ENCODE measurements at regions not wholly inside any gene's neighbourhood (a gene's known extent, or its start where the extent isn't known, plus 50 kb on each side); places are given as distances from the start of the nearest gene placed in this dataset.

- Histone ChIP-seq H2AFZ (ENCODE audit: insufficient read depth, low read depth, low read length, poor library complexity, severe bottlenecking) (no peak overlapping the region), H3K79me2 (ENCODE audit: insufficient read depth, low read length) (no peaks in the 10 kb centered on the region), H3K9ac (ENCODE audit: insufficient read depth, low read length, poor library complexity, severe bottlenecking) (no peak overlapping the region), H3K27me3 (ENCODE audit: control insufficient read depth in 2 of 2, insufficient read depth in 2 of 2, low read length in 2 of 2) (no peaks in the 10 kb centered on the region), H3K9me3 (replicated peaks in 1 of 2; ENCODE audit: control insufficient read depth in 1 of 2, insufficient read depth in 1 of 2, low read length in 2 of 2) (no peaks in the 10 kb centered on the region), H3K4me1 (ENCODE audit: control insufficient read depth in 1 of 2, insufficient read depth in 2 of 2, low read length in 2 of 2) (no peaks in the 10 kb centered on the region), H3K4me3 (replicated peaks in 1 of 3; ENCODE audit: low read depth in 2 of 3, low read length in 3 of 3) (no peak overlapping the region), H4K20me1 (ENCODE audit: insufficient read depth, low read length) (no peaks in the 10 kb centered on the region), H3K4me2 (replicated peaks; ENCODE audit: extremely low read depth, low read length, poor library complexity, severe bottlenecking) (no peak overlapping the region), H3K36me3 (replicated peaks in 1 of 2; ENCODE audit: control insufficient read depth in 1 of 2, insufficient read depth in 2 of 2, low read length in 2 of 2) (no peaks in the 10 kb centered on the region), H3K27ac (ENCODE audit: low read depth in 1 of 2, low read length in 2 of 2) (no peak overlapping the region)
- no peak overlapping the region for H3K4me3 Mint-ChIP-seq
- WGBS (ENCODE audit: insufficient coverage) = no CpG with 5 or more reads among the region's 3 CpGs
- intact Hi-C loops (cut with micrococcal nuclease) = no loop called here
- no peaks in the 10 kb centered on the region for H3K4me1 Mint-ChIP-seq
- DNase-seq = no peak
- no peaks in the 10 kb centered on the region for H3K27me3 Mint-ChIP-seq (ENCODE audit: low read depth in 3 of 3)
- no peaks in the 10 kb centered on the region for H3K36me3 Mint-ChIP-seq
- no peaks in the 10 kb centered on the region for H3K9me3 Mint-ChIP-seq
- no peak for TF ChIP-seq CTCF (IDR thresholded peaks at IDR 0.05)
- no peak overlapping the region for H3K27ac Mint-ChIP-seq
Observed at GRCh38 chr18:66795051-66795450, 191.2 kb upstream of the CDH19 start.

- no peak overlapping the region for H3K27ac ChIP-seq (ENCODE audit: low read depth in 1 of 2, low read length in 2 of 2)
- no peaks in the 10 kb centered on the region for H3K36me3 Mint-ChIP-seq
- H2AFZ ChIP-seq (ENCODE audit: insufficient read depth, low read depth, low read length, poor library complexity, severe bottlenecking) = no peak overlapping the region
- no peaks in the 10 kb centered on the region for H4K20me1 ChIP-seq (ENCODE audit: insufficient read depth, low read length)
- no peak overlapping the region for H3K27ac Mint-ChIP-seq
- H3K4me2 ChIP-seq (replicated peaks; ENCODE audit: extremely low read depth, low read length, poor library complexity, severe bottlenecking) = no peak overlapping the region
- H3K4me3 Mint-ChIP-seq = no peak overlapping the region
- H3K9me3 Mint-ChIP-seq = no peaks in the 10 kb centered on the region
- H3K36me3 ChIP-seq (replicated peaks in 1 of 2; ENCODE audit: control insufficient read depth in 1 of 2, insufficient read depth in 2 of 2, low read length in 2 of 2) = no peaks in the 10 kb centered on the region
- DNase-seq = no peak
- H3K4me1 ChIP-seq (ENCODE audit: control insufficient read depth in 1 of 2, insufficient read depth in 2 of 2, low read length in 2 of 2) = no peaks in the 10 kb centered on the region
- H3K4me1 Mint-ChIP-seq = no peaks in the 10 kb centered on the region
- TF ChIP-seq CTCF (IDR thresholded peaks at IDR 0.05) = no peak
- H3K9me3 ChIP-seq (replicated peaks in 1 of 2; ENCODE audit: control insufficient read depth in 1 of 2, insufficient read depth in 1 of 2, low read length in 2 of 2) = no peaks in the 10 kb centered on the region
- no peak overlapping the region for H3K4me3 ChIP-seq (replicated peaks in 1 of 3; ENCODE audit: low read depth in 2 of 3, low read length in 3 of 3)
- intact Hi-C loops (cut with micrococcal nuclease) = no loop called here
- no peaks in the 10 kb centered on the region for H3K79me2 ChIP-seq (ENCODE audit: insufficient read depth, low read length)
- H3K9ac ChIP-seq (ENCODE audit: insufficient read depth, low read length, poor library complexity, severe bottlenecking) = no peak overlapping the region
- peaks cover 0 to 1% (median 0%) of the 10 kb centered on the region in 3 donors for H3K27me3 Mint-ChIP-seq (ENCODE audit: low read depth in 3 of 3)
- no peaks in the 10 kb centered on the region for H3K27me3 ChIP-seq (ENCODE audit: control insufficient read depth in 2 of 2, insufficient read depth in 2 of 2, low read length in 2 of 2)
- WGBS (ENCODE audit: insufficient coverage) = no CpG with 5 or more reads among the region's 3 CpGs
Observed at GRCh38 chr18:66792466-66792865, 188.6 kb upstream of the CDH19 start.
